NT2/D1 (cell line): ENCODE measurements at regions not wholly inside any gene's neighbourhood (a gene's known extent, or its start where the extent isn't known, plus 50 kb on each side); places are given as distances from the start of the nearest gene placed in this dataset.
A peak's percentile ranks its signal among the peaks of the same experiment; 100 is the strongest.

Source experiments
- DNase-seq: peaks from one replicate; pipeline ENCODE4 v3.0.0-alpha.2; 2011; ENCODE audit warnings: low read depth, low spot score
- H3K27me3 ChIP-seq: 2 replicates; pipeline ENCODE4 v1.6.0; 2011; ENCODE audit warnings: mild to moderate bottlenecking; ENCODE audit not compliant: insufficient read length, insufficient read depth
- H3K36me3 ChIP-seq: 2 replicates; pipeline ENCODE4 v1.6.1; 2011; ENCODE audit warnings: mild to moderate bottlenecking, low read length, mixed read lengths; ENCODE audit not compliant: insufficient read depth, insufficient read length
- H3K4me1 ChIP-seq: 2 replicates; pipeline ENCODE4 v1.5.1; 2011; ENCODE audit not compliant: insufficient read depth, insufficient read length
- H3K4me3 ChIP-seq: 2 replicates; pipeline ENCODE4 v1.5.1; 2011; ENCODE audit warnings: low read depth; ENCODE audit not compliant: insufficient read length
- H3K9ac ChIP-seq: 2 replicates; pipeline ENCODE4 v1.6.0; 2011; ENCODE audit warnings: low read depth; ENCODE audit not compliant: insufficient read length
- H3K9me3 ChIP-seq: 2 replicates; pipeline ENCODE4 v1.5.1; 2011; ENCODE audit warnings: mild to moderate bottlenecking, low read length; ENCODE audit not compliant: insufficient read depth
- SUZ12 ChIP-seq: IDR thresholded peaks from 2 replicates; pipeline ENCODE4 v1.6.1; 2011; ENCODE audit not compliant: insufficient read length, insufficient read depth; ENCODE audit errors: extremely low read depth
- YY1 ChIP-seq: IDR thresholded peaks from 2 replicates; pipeline ENCODE4 v1.6.1; 2011; ENCODE audit not compliant: insufficient read length, insufficient read depth
- ZNF274 ChIP-seq: IDR thresholded peaks from 2 replicates; pipeline ENCODE4 v1.6.1; 2011; ENCODE audit warnings: mild to moderate bottlenecking, low read depth, low read length

DNA sequence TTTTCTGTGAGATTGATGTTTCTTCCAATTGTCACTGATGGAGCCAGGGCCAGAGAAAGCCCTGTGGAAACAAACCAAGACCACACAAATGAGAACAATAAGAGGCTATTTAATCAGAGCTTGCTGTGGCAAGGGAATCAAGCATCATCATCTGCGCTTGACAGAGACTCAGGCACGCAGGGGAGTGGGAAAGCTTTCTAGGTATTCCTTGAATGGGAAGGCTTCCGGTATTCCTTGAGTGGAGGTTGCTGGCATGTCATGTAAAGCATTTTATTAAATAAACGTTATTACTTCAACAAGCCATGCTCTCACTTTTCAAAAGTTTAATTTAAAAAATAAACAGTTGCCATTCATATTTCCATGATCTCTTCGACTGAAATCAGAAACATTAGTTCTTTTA lies 194.6 kb upstream of the SYT4 start:
- no peak for DNase-seq
- Histone ChIP-seq H3K4me3 (no peak overlapping the region), H3K9me3 (no peaks in the 10 kb centered on the region), H3K9ac (no peak overlapping the region), H3K27me3 (no peaks in the 10 kb centered on the region), H3K4me1 (no peaks in the 10 kb centered on the region), H3K36me3 (no peaks in the 10 kb centered on the region)
- no peak for TF ChIP-seq SUZ12
- no peak for TF ChIP-seq ZNF274
- no peak for TF ChIP-seq YY1

DNA sequence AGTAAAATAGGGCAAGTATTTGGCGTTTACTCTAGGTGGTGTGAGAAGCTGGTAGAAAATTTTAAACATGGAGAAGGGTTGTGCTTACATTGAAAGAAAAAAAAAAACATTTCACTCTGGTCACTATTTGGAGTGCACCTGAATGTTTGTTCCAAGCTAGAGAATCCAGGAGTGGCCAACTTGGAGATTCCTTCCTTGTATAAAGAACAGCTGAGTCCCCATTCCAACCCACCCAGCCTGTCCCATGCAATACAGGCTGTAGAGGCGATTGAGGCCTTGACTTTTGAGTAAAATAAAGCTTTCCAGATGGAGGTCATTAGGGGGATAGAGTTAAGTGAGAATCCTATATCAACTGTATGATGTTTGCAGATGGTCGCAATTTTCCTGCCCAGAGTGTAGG lies 203.8 kb upstream of the SYT4 start:
- no peaks in the 10 kb centered on the region for H3K4me1 ChIP-seq
- no peak overlapping the region for H3K9ac ChIP-seq
- H3K4me3 ChIP-seq = no peak overlapping the region
- TF ChIP-seq SUZ12 (no peak), YY1 (no peak), ZNF274 (no peak)
- no peaks in the 10 kb centered on the region for H3K27me3 ChIP-seq
- H3K36me3 ChIP-seq = no peaks in the 10 kb centered on the region
- DNase-seq = no peak
- peaks cover 6% of the 10 kb centered on the region; the same call in 1 of the 2 replicates for H3K9me3 ChIP-seq

- Histone ChIP-seq H3K9ac (no peak overlapping the region), H3K36me3 (no peaks in the 10 kb centered on the region), H3K4me3 (no peak overlapping the region), H3K9me3 (peaks cover 15% of the 10 kb centered on the region; the same call in 1 of the 2 replicates), H3K4me1 (no peaks in the 10 kb centered on the region), H3K27me3 (no peaks in the 10 kb centered on the region)
- DNase-seq = no peak
- TF ChIP-seq YY1 = no peak
- no peak for TF ChIP-seq SUZ12
- TF ChIP-seq ZNF274 = no peak
Observed at GRCh38 chr18:43482136-43482535, 204.8 kb upstream of the SYT4 start.

DNA sequence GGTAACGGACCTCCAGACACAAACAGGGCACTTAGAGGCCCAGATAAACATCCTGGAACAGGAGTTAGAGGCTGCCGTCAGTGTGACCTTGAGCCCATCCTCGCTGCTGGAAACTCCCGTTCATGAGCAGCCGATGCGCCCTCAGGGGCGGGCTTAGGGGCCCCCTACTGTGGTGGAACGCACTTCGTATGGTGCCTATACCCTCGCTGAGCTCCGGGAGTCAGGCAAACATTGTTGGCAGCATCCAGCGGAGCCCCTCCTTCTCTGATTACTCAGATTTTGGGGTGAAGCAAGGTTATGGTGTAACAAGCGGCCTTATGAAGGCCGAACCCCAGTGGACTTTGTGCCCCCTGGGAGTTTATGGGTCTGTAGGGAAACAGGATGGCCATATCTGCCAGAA lies 205.3 kb upstream of the SYT4 start:
- DNase-seq = no peak
- no peak for TF ChIP-seq ZNF274
- TF ChIP-seq SUZ12 = no peak
- no peak for TF ChIP-seq YY1
- Histone ChIP-seq H3K4me1 (no peaks in the 10 kb centered on the region), H3K36me3 (no peaks in the 10 kb centered on the region), H3K9ac (no peak overlapping the region), H3K4me3 (no peak overlapping the region), H3K9me3 (peaks cover 15% of the 10 kb centered on the region; the same call in 1 of the 2 replicates), H3K27me3 (no peaks in the 10 kb centered on the region)

GRCh38 chr18:43484710-43485109 lies 207.4 kb upstream of the SYT4 start:
- no peak for TF ChIP-seq YY1
- TF ChIP-seq ZNF274 = no peak
- no peak for TF ChIP-seq SUZ12
- H3K4me3 ChIP-seq = no peak overlapping the region
- H3K36me3 ChIP-seq = no peaks in the 10 kb centered on the region
- peaks cover 15% of the 10 kb centered on the region; the same call in 1 of the 2 replicates for H3K9me3 ChIP-seq
- no peak for DNase-seq
- no peak overlapping the region for H3K9ac ChIP-seq
- H3K27me3 ChIP-seq = no peaks in the 10 kb centered on the region
- no peaks in the 10 kb centered on the region for H3K4me1 ChIP-seq

- Histone ChIP-seq H3K4me3 (no peak overlapping the region), H3K9ac (no peak overlapping the region), H3K9me3 (peaks cover 15% of the 10 kb centered on the region; the same call in 1 of the 2 replicates), H3K36me3 (no peaks in the 10 kb centered on the region), H3K27me3 (no peaks in the 10 kb centered on the region), H3K4me1 (no peaks in the 10 kb centered on the region)
- TF ChIP-seq YY1 (no peak), ZNF274 (no peak), SUZ12 (no peak)
- DNase-seq = no peak
Observed at GRCh38 chr18:43485545-43485963, 208.3 kb upstream of the SYT4 start.

DNA sequence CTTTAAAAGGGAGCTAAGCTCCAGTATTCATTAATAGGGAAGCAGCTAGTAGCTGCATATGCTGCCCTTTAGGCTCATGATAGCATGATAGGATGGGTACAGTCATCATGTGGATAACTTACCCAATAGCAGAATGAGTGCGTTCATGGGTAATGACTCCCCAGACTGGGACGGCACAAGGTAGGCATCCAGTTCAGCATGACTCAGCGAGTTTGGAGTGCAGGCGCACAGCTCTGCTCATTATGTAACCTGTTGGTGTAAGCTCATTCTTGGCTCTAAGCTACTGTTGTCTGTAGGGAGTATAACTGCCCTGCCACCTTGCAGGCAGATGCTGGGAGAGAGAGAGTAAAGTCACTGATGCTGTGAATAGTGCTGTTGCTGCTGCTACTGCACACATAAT lies 209.2 kb upstream of the SYT4 start:
- no peak overlapping the region for H3K4me3 ChIP-seq
- TF ChIP-seq YY1 = no peak
- no peak for TF ChIP-seq ZNF274
- no peak for TF ChIP-seq SUZ12
- DNase-seq = peak; percentile 1
- no peaks in the 10 kb centered on the region for H3K4me1 ChIP-seq
- H3K9ac ChIP-seq = no peak overlapping the region
- H3K27me3 ChIP-seq = no peaks in the 10 kb centered on the region
- no peaks in the 10 kb centered on the region for H3K36me3 ChIP-seq
- H3K9me3 ChIP-seq = peaks cover 15% of the 10 kb centered on the region; the same call in 1 of the 2 replicates
